Lung (tissue), 11 donors: ENCODE measurements at regions not wholly inside any gene's neighbourhood (a gene's known extent, or its start where the extent isn't known, plus 50 kb on each side); places are given as distances from the start of the nearest gene placed in this dataset.
A peak's percentile ranks its signal among the peaks of the same experiment; 100 is the strongest.
"Not testable (repeated sequence)": the region's sequence is repeated elsewhere in the genome, so short reads cannot be mapped to it uniquely, and the experiment has no call there.

ENCODE experiments used
- ATAC-seq: fragments of 200-7000 bp; cut with Tn5 transposase; one replicate; pipeline ENCODE4 v1.9.1; 2020; ENCODE audit warnings: moderate number of reproducible peaks; ENCODE audit not compliant: insufficient read depth, low FRiP score
- DNase-seq, 3 donors: peaks; one replicate each; pipeline ENCODE4 v3.0.0-alpha.2; 2013 to 2017
- H3K27ac ChIP-seq, 2 donors: one replicate each; pipeline ENCODE4 v1.5.1; 2013; ENCODE audit warnings: mild to moderate bottlenecking in 2 of 2, moderate library complexity in 2 of 2, control low read depth in 1 of 2, inconsistent platforms in 1 of 2, low read depth in 1 of 2, low read length in 1 of 2
- H3K27me3 ChIP-seq, 3 donors: one replicate each; pipeline ENCODE4 v1.5.1; 2013; ENCODE audit warnings: low read length in 2 of 3; ENCODE audit not compliant: control insufficient read depth in 3 of 3, insufficient read depth in 3 of 3
- H3K36me3 ChIP-seq, 4 donors: one replicate each; pipeline ENCODE4 v1.5.1; 2013; ENCODE audit warnings: low read length in 4 of 4, mild to moderate bottlenecking in 1 of 4, moderate library complexity in 1 of 4; ENCODE audit not compliant: control insufficient read depth in 4 of 4, insufficient read depth in 4 of 4
- H3K4me1 ChIP-seq, 5 donors: one replicate each; pipeline ENCODE4 v1.5.1; 2013; ENCODE audit warnings: low read length in 5 of 5, mild to moderate bottlenecking in 2 of 5, moderate library complexity in 1 of 5; ENCODE audit not compliant: control insufficient read depth in 5 of 5, insufficient read depth in 5 of 5
- H3K4me3 ChIP-seq: one replicate; pipeline ENCODE4 v1.5.1; 2013; ENCODE audit warnings: mild to moderate bottlenecking, control low read depth, moderate library complexity
- H3K9ac ChIP-seq, 2 donors: one replicate each; pipeline ENCODE4 v1.5.1; 2013; ENCODE audit warnings: low read length in 2 of 2, control low read depth in 1 of 2; ENCODE audit not compliant: insufficient read depth in 1 of 2
- H3K9me3 ChIP-seq, 4 donors: one replicate each; pipeline ENCODE4 v1.5.1; 2013; ENCODE audit warnings: low read length in 3 of 4, mild to moderate bottlenecking in 1 of 4, moderate library complexity in 1 of 4; ENCODE audit not compliant: control insufficient read depth in 4 of 4, insufficient read depth in 3 of 4
- WGBS, 2 donors: extraction: QIAGEN DNeasy Blood & Tissue Kit; methylation state at CpG; one replicate each; pipeline ENCODE4 v1.1.7; 2013; 5-methylcytosine and 5-hydroxymethylcytosine counted together
- TF ChIP-seq, protein P1 (sequence below): IDR thresholded peaks from 2 replicates; pipeline ENCODE4 v1.5.1; 2012; ENCODE audit warnings: mild to moderate bottlenecking; ENCODE audit errors: control extremely low read depth, extremely low read depth
- donor health status: control.
- donor health status: control.
- donor health status: Bipolar disorder and iron deficiency.
- donor health status: healthy.
- donor health status: DM: yes; HTN: yes; CAD: no.

DNA sequence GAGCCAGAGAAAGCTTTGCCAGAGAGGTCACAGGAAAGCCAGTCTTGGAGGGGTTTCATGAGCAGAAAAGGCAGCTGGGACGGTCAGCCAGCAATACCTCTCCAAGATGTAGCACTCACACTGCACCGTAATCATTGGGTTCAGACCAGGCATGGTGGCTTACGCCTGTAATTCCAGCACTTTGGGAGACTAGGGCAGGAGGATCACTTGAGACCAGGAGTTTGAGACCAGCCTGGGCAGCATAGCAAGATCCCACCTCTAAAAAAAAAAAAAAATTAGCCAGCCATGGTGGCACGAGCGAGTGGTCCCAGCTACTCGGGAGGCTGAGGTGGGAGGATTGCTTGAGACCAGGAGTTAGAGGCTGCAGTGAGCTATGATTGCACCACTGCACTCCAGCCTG, 90.2 kb upstream of the CUX1 start:
- DNase-seq (no peak), ATAC-seq (no peak)
- no peak overlapping the region for H3K9ac ChIP-seq
- H3K27ac ChIP-seq: no peak overlapping the region
- peaks cover 0 to 6% (median 0%) of the 10 kb centered on the region in 5 donors for H3K4me1 ChIP-seq
- WGBS, 2 donors: 97 to 99% methylated on average over 6 of the region's 6 CpGs
- TF ChIP-seq, protein P1, sequence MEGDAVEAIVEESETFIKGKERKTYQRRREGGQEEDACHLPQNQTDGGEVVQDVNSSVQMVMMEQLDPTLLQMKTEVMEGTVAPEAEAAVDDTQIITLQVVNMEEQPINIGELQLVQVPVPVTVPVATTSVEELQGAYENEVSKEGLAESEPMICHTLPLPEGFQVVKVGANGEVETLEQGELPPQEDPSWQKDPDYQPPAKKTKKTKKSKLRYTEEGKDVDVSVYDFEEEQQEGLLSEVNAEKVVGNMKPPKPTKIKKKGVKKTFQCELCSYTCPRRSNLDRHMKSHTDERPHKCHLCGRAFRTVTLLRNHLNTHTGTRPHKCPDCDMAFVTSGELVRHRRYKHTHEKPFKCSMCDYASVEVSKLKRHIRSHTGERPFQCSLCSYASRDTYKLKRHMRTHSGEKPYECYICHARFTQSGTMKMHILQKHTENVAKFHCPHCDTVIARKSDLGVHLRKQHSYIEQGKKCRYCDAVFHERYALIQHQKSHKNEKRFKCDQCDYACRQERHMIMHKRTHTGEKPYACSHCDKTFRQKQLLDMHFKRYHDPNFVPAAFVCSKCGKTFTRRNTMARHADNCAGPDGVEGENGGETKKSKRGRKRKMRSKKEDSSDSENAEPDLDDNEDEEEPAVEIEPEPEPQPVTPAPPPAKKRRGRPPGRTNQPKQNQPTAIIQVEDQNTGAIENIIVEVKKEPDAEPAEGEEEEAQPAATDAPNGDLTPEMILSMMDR: no peak
- no peaks in the 10 kb centered on the region for H3K27me3 ChIP-seq
- H3K9me3 ChIP-seq: peaks cover 0 to 6% (median 0%) of the 10 kb centered on the region in 4 donors
- no peak overlapping the region for H3K4me3 ChIP-seq
- no peaks in the 10 kb centered on the region for H3K36me3 ChIP-seq

DNA sequence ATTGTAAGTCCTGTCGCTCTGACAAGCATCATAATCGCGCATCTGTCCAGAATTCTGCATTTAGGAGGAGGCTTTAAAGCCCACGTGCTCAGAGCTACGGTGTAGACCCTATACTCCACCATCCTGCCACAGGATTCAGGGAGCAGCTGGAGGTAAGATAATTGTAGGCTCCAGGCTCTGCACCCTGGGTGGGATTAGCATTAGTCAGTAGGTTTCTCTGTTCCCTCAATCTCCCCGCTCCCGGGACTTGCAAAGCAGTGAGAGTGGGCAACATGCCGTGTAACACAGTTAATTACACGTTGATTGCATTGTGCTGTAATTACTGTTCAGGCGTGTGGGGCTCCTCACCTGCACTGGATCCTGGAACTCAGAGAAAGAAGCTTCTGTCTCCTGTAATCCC, 89.3 kb upstream of the CUX1 start:
- Histone ChIP-seq H3K4me3 (no peak overlapping the region), H3K4me1 (peaks cover 0 to 3% (median 0%) of the 10 kb centered on the region in 5 donors), H3K27ac (no peak overlapping the region), H3K9me3 (peaks cover 0 to 6% (median 0%) of the 10 kb centered on the region in 4 donors), H3K27me3 (no peaks in the 10 kb centered on the region), H3K9ac (no peak overlapping the region), H3K36me3 (no peaks in the 10 kb centered on the region)
- 89% methylated on average over 10 of the region's 10 CpGs for WGBS, 2 donors
- ATAC-seq (no peak), DNase-seq (no peak)
- TF ChIP-seq, protein P1: no peak

DNA sequence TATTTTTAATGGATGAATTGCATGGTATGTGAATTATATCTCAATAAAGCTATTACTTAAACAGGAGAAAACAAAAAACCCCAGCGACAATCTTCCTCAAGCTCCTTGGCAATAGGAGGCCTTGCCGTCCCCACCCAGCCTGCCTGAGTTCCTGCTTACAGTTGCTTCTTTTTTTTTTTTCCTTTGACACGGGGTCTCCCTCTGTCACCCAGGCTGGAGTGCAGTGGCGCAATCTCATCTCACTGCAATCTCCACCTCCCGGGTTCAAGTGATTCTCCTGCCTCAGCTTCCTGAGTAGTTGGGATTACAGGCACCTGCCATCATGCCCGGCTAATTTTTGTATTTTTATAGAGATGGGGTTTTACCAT, 88.6 kb upstream of the CUX1 start:
- not testable (repeated sequence) for DNase-seq

DNA sequence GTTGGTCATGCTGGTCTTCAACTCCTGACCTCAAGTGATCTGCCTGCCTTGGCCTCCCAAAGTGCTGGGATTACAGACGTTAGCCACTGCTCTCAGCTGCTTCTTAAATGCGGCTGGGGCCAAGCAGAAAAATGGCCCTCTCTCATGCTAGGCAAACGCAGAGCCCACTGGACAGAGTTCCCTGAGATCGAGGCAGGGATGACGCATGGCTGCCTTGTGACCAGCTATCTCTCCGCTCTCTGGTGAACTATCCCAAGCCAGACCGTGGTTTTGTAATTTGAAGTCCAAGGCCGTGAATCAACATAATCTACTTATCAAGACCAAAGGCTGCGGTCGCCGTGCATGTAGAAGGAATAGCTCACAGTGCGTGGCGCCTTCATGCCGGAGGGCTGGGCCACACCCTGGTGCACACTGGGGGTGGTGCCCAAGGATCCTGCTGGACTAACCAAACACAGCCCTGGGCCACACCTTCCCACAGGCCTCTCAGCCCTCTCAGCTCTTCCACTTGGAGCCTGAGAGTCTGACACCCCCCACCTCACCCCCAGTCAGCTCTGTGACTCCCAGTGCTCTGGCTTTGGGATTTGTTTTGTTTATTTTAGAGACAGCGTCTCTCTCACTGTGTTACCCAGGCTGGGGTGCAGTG, 88.1 kb upstream of the CUX1 start:
- peak; percentile 54 for ATAC-seq
- H3K4me1 ChIP-seq: peaks cover 0 to 14% (median 0%) of the 10 kb centered on the region in 5 donors
- H3K27ac ChIP-seq: peak overlapping the region in 1 of 2 donors; percentile 74
- peak in 2 of 3 donors; percentile 24 to 37 for DNase-seq
- no peaks in the 10 kb centered on the region for H3K36me3 ChIP-seq
- peaks cover 0 to 2% (median 0%) of the 10 kb centered on the region in 4 donors for H3K9me3 ChIP-seq
- no peaks in the 10 kb centered on the region for H3K27me3 ChIP-seq
- H3K4me3 ChIP-seq: no peak overlapping the region
- TF ChIP-seq, protein P1: no peak
- H3K9ac ChIP-seq: no peak overlapping the region
- 64 to 76% methylated on average over 15 of the region's 15 CpGs for WGBS, 2 donors

More for the DNA sequence above, 88.6 kb upstream of the CUX1 start:
- peak overlapping the region in 1 of 2 donors; percentile 74 for H3K27ac ChIP-seq
- not testable (repeated sequence) for H3K27me3 ChIP-seq, H3K4me1 ChIP-seq, H3K4me3 ChIP-seq, H3K9me3 ChIP-seq, ATAC-seq, H3K9ac ChIP-seq, H3K36me3 ChIP-seq
- WGBS, 2 donors: 17 to 40% methylated on average over 6 of the region's 6 CpGs
